Right hindlimb (tissue), 1 donor: ENCODE measurements at regions not wholly inside any gene's neighbourhood (a gene's known extent, or its start where the extent isn't known, plus 50 kb on each side); places are given as distances from the start of the nearest gene placed in this dataset.
"Not testable (repeated sequence)": the region's sequence is repeated elsewhere in the genome, so short reads cannot be mapped to it uniquely, and the experiment has no call there.

Experiments used
- DNase-seq: peaks from one replicate; pipeline ENCODE4 v3.0.0-alpha.2; 2018

GRCh38 chr1:67947114-67947513, 103.3 kb downstream of the DIRAS3 start:
- DNase-seq, result no peak

- peak; percentile 67 for DNase-seq
These were observed 104.6 kb downstream of the DIRAS3 start for GRCh38 chr1:67945733-67946374.

GRCh38 chr1:67942274-67942673, 108.2 kb downstream of the DIRAS3 start:
- DNase-seq, result no peak

GRCh38 chr1:67941746-67942145, 108.5 kb upstream of the GNG12 start:
- DNase-seq, result no peak

GRCh38 chr1:67941155-67941554, 107.9 kb upstream of the GNG12 start:
- no peak for DNase-seq

GRCh38 chr1:67939942-67940341, 106.7 kb upstream of the GNG12 start:
- no peak for DNase-seq

GRCh38 chr1:67939186-67939743, 106.0 kb upstream of the GNG12 start:
- DNase-seq, result peak; percentile 42

- DNase-seq, result peak; percentile 24
These were observed 104.4 kb upstream of the GNG12 start for GRCh38 chr1:67937651-67938050.

- no peak for DNase-seq
These were observed 103.7 kb upstream of the GNG12 start for GRCh38 chr1:67937010-67937409.

- no peak for DNase-seq
These were observed 102.3 kb upstream of the GNG12 start for GRCh38 chr1:67935560-67935959.

GRCh38 chr1:67931198-67931597, 97.9 kb upstream of the GNG12 start:
- DNase-seq, result no peak

GRCh38 chr1:67923074-67923473, 89.8 kb upstream of the GNG12 start:
- no peak for DNase-seq

- DNase-seq, result no peak
These were observed 88.6 kb upstream of the GNG12 start for GRCh38 chr1:67921725-67922489.

GRCh38 chr1:67919274-67920072, 86.2 kb upstream of the GNG12 start:
- no peak for DNase-seq

- DNase-seq, result no peak
These were observed 84.8 kb upstream of the GNG12 start for GRCh38 chr1:67918067-67918466.

- DNase-seq, result no peak
These were observed 83.7 kb upstream of the GNG12 start for GRCh38 chr1:67917006-67917405.

GRCh38 chr1:67916140-67916886, 83.0 kb upstream of the GNG12 start:
- no peak for DNase-seq

- DNase-seq, result no peak
These were observed 76.5 kb upstream of the GNG12 start for GRCh38 chr1:67909776-67910175.

- DNase-seq, result no peak
These were observed 75.1 kb upstream of the GNG12 start for GRCh38 chr1:67908250-67908936.

GRCh38 chr1:67907467-67907866, 74.2 kb upstream of the GNG12 start:
- DNase-seq, result not testable (repeated sequence)

- not testable (repeated sequence) for DNase-seq
These were observed 72.7 kb upstream of the GNG12 start for GRCh38 chr1:67906015-67906414.
